Naive B cell (primary cell): ENCODE measurements at regions not wholly inside any gene's neighbourhood (a gene's known extent, or its start where the extent isn't known, plus 50 kb on each side); places are given as distances from the start of the nearest gene placed in this dataset.

Experiments
- ATAC-seq, 2 donors: fragments of 150-1000 bp; cut with Tn5 transposase; 2 replicates each; pipeline ENCODE4 v1.10.0; 2021; ENCODE audit warnings: low read depth in 2 of 2, mild to moderate bottlenecking in 2 of 2, moderate library complexity in 2 of 2
- DNase-seq: peaks from one replicate; pipeline ENCODE4 v3.0.0; 2022
- H3K27ac Mint-ChIP-seq, 6 donors: one replicate each; pipeline ENCODE4 v1.8.0; 2020 to 2022; ENCODE audit warnings: mild to moderate bottlenecking in 6 of 6, mixed read lengths in 6 of 6, moderate library complexity in 5 of 6, inconsistent platforms in 2 of 6
- H3K27me3 Mint-ChIP-seq, 3 donors: one replicate each; pipeline ENCODE4 v1.8.0; 2021 to 2022; ENCODE audit warnings: mixed read lengths in 3 of 3, mild to moderate bottlenecking in 1 of 3
- H3K36me3 Mint-ChIP-seq, 2 donors: one replicate each; pipeline ENCODE4 v1.8.0; 2020 to 2022; ENCODE audit warnings: mixed read lengths in 2 of 2, inconsistent platforms in 1 of 2, mild to moderate bottlenecking in 1 of 2
- H3K4me1 Mint-ChIP-seq, 3 donors: one replicate each; pipeline ENCODE4 v1.8.0; 2020 to 2022; ENCODE audit warnings: mixed read lengths in 3 of 3, inconsistent platforms in 1 of 3, mild to moderate bottlenecking in 1 of 3, moderate library complexity in 1 of 3
- H3K4me3 Mint-ChIP-seq, 8 donors: one replicate each; pipeline ENCODE4 v1.8.0; 2020 to 2022; ENCODE audit warnings: mild to moderate bottlenecking in 8 of 8, mixed read lengths in 8 of 8, moderate library complexity in 8 of 8, inconsistent platforms in 2 of 8
- H3K9me3 Mint-ChIP-seq, 7 donors: one replicate each; pipeline ENCODE4 v1.8.0; 2020 to 2022; ENCODE audit warnings: mixed read lengths in 7 of 7, mild to moderate bottlenecking in 5 of 7, inconsistent platforms in 2 of 7, moderate library complexity in 1 of 7

DNA sequence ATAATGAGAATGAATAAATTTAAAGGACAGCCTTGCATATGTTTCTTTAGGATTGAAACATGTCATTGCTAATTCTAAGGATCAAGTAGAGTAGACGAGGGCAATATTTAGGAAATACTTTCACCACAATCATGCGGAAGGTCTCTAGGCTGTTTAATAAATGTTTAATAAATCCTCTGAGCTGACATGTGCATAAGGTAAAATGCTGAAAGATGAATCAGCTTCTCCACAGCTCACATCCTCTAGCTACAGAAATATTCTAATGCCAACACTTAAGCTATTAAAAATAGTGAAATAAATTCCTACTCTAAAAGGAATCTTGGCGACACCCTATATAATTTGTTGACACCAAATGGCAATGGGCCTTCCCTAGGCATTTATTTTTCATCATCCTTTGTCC is 407.3 kb downstream of the TBL1XR1 start:
- Mint-ChIP-seq H3K36me3 (no peaks in the 10 kb centered on the region), H3K27ac (no peak overlapping the region), H3K9me3 (peaks cover 0 to 3% (median under 1%) of the 10 kb centered on the region in 7 donors), H3K27me3 (no peaks in the 10 kb centered on the region), H3K4me3 (no peak overlapping the region), H3K4me1 (no peaks in the 10 kb centered on the region)
- no peak for DNase-seq
- ATAC-seq: no peak

DNA sequence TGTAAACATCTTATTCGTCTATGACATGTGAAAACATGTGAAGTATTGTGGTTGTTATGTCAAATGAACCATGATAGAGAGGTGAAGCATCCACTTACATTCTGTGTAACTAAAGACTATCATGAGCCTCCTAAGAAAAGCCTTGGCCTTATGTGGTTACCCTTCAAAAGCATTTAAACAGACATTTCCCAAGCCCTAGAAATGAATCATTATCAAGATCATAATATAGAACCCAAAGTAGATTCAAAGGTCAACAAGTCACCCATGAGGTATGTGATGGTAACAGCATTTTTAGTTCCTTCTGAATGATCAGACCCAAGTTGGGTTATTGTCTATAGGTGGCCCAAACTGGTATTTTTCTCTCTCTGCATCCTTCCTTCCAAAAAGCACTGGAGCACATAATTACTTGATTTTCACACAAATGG is 408.0 kb downstream of the TBL1XR1 start:
- peaks cover 0 to 3% (median 1%) of the 10 kb centered on the region in 7 donors for H3K9me3 Mint-ChIP-seq
- no peaks in the 10 kb centered on the region for H3K4me1 Mint-ChIP-seq
- H3K36me3 Mint-ChIP-seq: no peaks in the 10 kb centered on the region
- no peaks in the 10 kb centered on the region for H3K27me3 Mint-ChIP-seq
- no peak for ATAC-seq
- H3K4me3 Mint-ChIP-seq: no peak overlapping the region
- DNase-seq: no peak
- no peak overlapping the region for H3K27ac Mint-ChIP-seq

DNA sequence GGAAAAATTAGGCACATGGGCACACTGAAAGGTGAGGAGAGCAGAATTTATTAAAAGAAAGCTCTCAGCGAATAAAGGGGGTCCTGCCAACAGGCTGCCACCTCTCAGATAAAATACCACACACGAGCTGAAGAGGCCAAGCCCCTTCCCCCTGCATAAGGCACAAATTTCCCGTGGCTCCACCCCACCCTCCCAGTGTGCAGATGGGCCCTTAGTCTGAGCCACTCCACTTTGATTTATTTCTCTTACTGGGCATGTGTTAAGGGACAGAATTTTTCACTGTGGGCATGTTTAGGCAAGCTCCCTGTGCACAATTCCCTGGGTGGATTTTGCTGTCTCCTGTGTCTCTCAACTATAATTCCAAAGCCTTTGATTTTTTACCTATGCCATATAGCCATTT is 409.8 kb downstream of the TBL1XR1 start:
- no peaks in the 10 kb centered on the region for H3K36me3 Mint-ChIP-seq
- no peaks in the 10 kb centered on the region for H3K27me3 Mint-ChIP-seq
- DNase-seq: no peak
- no peaks in the 10 kb centered on the region for H3K4me1 Mint-ChIP-seq
- H3K9me3 Mint-ChIP-seq: peaks cover 0 to 3% (median 1%) of the 10 kb centered on the region in 7 donors
- no peak for ATAC-seq
- H3K27ac Mint-ChIP-seq: no peak overlapping the region
- no peak overlapping the region for H3K4me3 Mint-ChIP-seq

DNA sequence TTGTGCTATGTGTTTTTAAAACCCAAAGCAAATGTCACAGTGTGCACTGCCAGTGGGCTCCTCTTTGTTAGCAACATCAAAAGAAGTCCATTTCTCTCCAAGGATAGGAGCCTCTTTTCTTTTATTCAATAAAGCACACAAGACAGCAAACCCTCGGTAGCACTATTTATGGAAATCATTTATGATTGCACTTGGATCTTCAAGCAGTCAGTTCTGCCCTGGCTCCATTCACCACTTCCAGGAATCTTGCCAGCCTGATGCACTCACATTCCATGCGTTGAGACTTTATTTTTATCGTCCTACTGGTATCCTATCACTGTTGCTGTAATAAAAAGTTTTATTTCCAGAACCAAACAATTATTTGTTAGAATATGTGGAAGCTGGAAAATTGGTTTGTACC is 412.1 kb downstream of the TBL1XR1 start:
- no peak overlapping the region for H3K27ac Mint-ChIP-seq
- DNase-seq (no peak), ATAC-seq (no peak)
- no peak overlapping the region for H3K4me3 Mint-ChIP-seq
- peaks cover 0 to 3% (median 1%) of the 10 kb centered on the region in 7 donors for H3K9me3 Mint-ChIP-seq
- no peaks in the 10 kb centered on the region for H3K4me1 Mint-ChIP-seq
- no peaks in the 10 kb centered on the region for H3K36me3 Mint-ChIP-seq
- no peaks in the 10 kb centered on the region for H3K27me3 Mint-ChIP-seq

DNA sequence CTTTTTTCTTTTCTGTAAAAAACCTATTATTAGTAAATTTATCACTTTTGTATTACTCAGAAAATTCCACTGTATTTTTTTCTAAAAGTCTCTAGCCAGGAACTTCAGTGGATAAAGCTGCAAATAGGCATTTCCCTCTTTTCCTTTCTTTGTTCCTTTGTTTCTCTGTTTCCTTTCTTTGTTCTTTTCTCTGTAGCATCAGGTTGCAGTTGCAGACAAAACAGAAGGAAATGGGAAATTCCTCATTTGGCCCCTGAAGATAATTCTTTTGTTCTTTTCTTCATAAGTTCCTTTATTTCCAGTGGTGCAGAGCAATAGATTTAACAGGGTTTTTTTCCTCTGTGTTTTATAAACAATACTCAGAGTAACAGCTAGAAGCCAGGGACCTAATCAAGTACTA is 416.5 kb downstream of the TBL1XR1 start:
- Mint-ChIP-seq H3K27me3 (no peaks in the 10 kb centered on the region), H3K27ac (no peak overlapping the region), H3K36me3 (no peaks in the 10 kb centered on the region), H3K9me3 (peaks cover 0 to 5% (median 0%) of the 10 kb centered on the region in 7 donors), H3K4me1 (no peaks in the 10 kb centered on the region), H3K4me3 (no peak overlapping the region)
- no peak for DNase-seq
- no peak for ATAC-seq

DNA sequence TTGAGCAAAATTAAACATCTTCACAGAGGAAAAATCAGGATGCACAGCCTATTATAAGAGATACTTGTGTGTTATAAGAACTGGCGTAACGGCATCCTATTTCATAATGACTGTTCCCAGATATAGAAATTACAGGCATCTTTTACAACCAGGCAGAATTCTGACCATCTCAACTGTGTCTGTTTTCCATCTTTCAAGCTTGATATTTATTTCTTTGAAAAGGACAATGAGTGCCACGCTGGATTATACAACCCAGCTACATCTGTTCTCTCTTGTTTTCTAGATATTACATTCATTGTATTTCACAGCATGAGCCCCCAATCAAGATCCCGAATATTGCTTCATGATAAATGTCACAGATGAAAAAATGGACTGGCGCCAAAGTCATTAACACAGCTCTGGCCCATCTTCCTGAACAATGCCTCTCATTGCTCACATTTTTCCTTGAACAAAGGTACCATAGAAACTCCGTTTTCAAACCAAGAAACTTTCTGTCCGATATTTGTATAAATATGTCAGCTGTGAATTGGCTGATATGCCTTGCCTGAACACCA is 420.6 kb downstream of the TBL1XR1 start:
- Mint-ChIP-seq H3K27me3 (no peaks in the 10 kb centered on the region), H3K4me1 (no peaks in the 10 kb centered on the region), H3K36me3 (peaks cover 0 to 15% of the 10 kb centered on the region in 2 donors), H3K27ac (no peak overlapping the region), H3K4me3 (no peak overlapping the region), H3K9me3 (peaks cover 10 to 34% (median 16%) of the 10 kb centered on the region in 7 donors)
- no peak for ATAC-seq
- DNase-seq: no peak

DNA sequence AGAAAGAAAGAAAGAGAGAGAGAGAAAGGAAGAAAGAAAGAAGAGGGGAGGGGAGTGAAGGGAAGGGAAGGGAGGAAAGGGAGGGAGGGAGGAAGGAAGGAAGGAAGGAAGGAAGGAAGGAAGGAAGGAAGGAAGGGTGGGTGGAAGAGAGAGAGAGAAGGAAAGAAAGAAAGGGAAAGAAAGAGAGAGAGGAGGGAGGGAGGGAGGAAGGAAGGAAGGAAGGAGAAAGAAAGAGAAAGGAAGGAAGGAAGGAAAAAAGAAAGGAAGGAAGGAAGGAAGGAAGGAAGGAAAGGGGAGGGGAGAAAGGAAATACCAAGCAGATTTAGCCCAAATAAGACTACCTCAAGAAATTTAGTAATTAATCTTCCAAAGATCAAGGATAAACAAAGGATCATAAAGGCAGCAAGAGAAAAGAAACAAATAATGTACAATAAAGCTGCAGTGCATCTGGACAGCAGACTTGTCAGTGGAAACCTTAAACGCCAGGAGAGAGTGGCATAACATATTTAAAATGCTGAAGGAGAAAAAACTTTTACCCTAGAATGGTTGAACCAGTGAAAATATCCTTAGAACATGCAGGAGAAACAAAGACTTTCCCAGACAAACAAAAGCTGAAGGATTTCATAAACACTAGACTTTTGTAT is 427.6 kb downstream of the TBL1XR1 start:
- Mint-ChIP-seq H3K4me3 (no peak overlapping the region), H3K4me1 (no peaks in the 10 kb centered on the region), H3K27ac (peak overlapping the region in 1 of 6 donors; percentile 64), H3K9me3 (peaks cover 13 to 30% (median 27%) of the 10 kb centered on the region in 7 donors), H3K27me3 (no peaks in the 10 kb centered on the region), H3K36me3 (peaks cover 0 to 11% of the 10 kb centered on the region in 2 donors)
- DNase-seq: no peak
- no peak for ATAC-seq

DNA sequence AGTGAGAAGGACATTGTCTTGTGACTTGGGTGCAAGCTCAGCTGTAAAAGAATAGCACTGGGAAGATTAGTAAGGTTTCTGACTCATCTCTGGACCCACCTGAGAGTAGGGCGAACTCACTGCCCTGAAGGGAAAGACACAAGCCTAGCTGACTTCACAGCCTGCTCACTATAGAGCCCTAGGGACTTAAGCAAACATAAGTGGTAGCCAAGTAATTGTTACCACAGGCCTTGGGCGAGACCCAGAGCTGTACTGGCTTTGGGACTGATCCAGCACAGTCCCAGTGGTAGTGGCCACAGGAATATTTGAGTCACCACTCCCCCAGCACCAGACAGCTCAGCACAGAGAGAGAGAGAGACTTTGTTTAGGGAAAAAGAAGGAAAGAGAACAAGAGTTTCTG is 429.9 kb downstream of the TBL1XR1 start:
- ATAC-seq: no peak
- Mint-ChIP-seq H3K4me3 (no peak overlapping the region), H3K4me1 (no peaks in the 10 kb centered on the region), H3K27ac (peak overlapping the region in 1 of 6 donors; percentile 73), H3K27me3 (no peaks in the 10 kb centered on the region), H3K9me3 (peaks cover 2 to 22% (median 10%) of the 10 kb centered on the region in 7 donors), H3K36me3 (no peaks in the 10 kb centered on the region)
- no peak for DNase-seq

DNA sequence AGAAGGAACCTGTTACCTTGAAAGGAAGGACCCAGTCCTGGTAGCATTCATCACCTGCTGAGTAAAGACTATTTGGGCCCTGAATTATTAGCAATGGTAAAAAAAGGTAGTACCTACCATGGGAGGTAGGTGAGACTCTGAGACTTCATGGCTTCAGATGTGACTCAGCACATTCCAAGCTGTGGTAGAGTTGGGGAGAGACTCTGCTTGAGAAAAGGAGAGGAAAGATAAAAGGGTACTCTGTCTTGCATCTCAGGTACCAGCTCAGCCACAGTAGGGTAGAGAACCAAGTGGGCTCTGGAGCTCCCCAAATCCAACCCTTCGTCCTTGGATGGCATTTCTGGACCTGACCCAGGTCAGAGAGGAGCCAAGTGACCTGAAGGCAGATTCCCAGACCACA is 430.4 kb downstream of the TBL1XR1 start:
- no peaks in the 10 kb centered on the region for H3K4me1 Mint-ChIP-seq
- no peak overlapping the region for H3K27ac Mint-ChIP-seq
- ATAC-seq: no peak
- H3K9me3 Mint-ChIP-seq: peaks cover 2 to 22% (median 9%) of the 10 kb centered on the region in 7 donors
- H3K36me3 Mint-ChIP-seq: no peaks in the 10 kb centered on the region
- H3K4me3 Mint-ChIP-seq: no peak overlapping the region
- DNase-seq: no peak
- H3K27me3 Mint-ChIP-seq: no peaks in the 10 kb centered on the region

DNA sequence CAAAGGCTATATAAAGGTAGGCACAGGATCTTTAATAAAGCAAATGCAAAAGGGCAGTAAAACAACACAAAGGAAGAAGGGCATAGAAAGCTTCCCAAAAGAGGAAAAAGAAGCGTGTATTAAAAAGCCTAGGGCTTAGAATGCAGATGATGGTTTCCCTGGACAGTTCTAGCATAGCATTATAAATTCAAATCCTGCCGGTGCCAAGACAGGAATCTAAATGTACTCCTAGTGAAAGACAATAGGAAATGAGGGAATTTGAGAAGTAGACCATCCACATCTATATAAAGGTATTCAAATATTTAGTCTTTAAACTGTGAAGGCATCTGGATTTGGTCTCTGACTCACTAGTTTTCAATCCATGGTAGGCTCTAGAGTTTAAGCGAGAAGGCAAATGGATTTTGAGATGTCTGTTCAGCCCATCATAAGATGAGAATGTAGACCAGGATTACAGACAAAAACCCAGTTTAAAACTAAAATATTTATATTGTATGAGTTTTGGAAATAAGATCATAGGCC is 431.8 kb downstream of the TBL1XR1 start:
- Mint-ChIP-seq H3K27me3 (no peaks in the 10 kb centered on the region), H3K36me3 (no peaks in the 10 kb centered on the region), H3K27ac (no peak overlapping the region), H3K4me3 (no peak overlapping the region), H3K9me3 (peaks cover 2 to 20% (median 9%) of the 10 kb centered on the region in 7 donors), H3K4me1 (no peaks in the 10 kb centered on the region)
- DNase-seq: no peak
- ATAC-seq: no peak

DNA sequence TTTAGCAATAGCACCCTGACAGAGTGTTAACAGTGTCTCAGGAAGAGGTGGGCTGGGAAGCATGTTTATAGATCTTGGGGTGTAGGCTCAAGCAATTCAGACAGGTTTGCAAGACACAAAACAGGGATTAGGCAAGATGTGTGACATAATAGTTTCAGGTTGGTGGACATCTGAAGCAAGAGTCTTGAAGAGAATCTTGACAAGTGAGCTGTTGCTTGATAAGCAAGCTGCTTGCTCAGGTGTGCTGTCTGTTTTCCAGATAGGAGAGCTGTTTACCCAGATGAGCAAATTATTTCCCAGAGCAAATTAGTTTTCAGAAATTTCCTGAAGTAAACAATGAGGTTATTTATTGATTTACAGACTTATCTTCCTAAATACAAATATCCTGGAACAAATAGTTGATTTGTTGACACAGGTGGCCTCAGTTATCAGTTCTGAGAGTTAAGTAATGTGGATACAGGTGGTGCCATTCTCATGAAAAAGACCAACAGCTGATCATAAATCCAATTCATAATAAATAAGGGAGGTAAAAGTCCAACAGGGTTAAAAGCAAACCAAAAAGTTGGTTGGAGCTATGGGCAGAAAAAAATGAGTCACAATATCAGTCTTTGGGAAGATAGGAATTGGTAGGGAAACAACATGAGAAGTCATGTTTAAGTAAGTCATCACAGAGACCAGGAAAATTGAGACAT is 437.3 kb downstream of the TBL1XR1 start:
- H3K9me3 Mint-ChIP-seq: peaks cover 0 to 5% (median 0%) of the 10 kb centered on the region in 7 donors
- no peak for DNase-seq
- H3K27me3 Mint-ChIP-seq: no peaks in the 10 kb centered on the region
- no peak for ATAC-seq
- no peak overlapping the region for H3K4me3 Mint-ChIP-seq
- no peaks in the 10 kb centered on the region for H3K4me1 Mint-ChIP-seq
- no peaks in the 10 kb centered on the region for H3K36me3 Mint-ChIP-seq
- H3K27ac Mint-ChIP-seq: no peak overlapping the region

DNA sequence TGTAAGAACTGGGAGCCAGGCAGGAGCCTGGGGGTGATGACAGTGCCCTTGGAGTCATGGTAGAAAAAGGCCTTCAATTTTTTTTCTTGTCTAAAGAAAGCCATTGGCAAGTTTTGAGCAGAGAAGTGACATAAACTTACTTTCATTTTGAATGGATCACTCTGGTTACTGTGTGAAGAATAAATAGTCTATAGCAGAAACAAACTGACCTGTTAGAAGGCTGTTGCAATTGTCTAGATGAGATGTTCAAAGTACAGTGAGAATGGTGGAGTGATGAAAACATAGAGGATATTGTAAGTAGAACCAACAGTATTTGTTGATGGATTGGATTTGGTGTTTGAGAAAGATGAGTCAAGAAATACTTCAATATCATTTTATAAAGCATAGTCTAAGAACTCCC is 439.9 kb downstream of the TBL1XR1 start:
- H3K9me3 Mint-ChIP-seq: peaks cover 0 to 4% (median 0%) of the 10 kb centered on the region in 7 donors
- no peaks in the 10 kb centered on the region for H3K27me3 Mint-ChIP-seq
- ATAC-seq (no peak), DNase-seq (no peak)
- H3K4me1 Mint-ChIP-seq: no peaks in the 10 kb centered on the region
- H3K4me3 Mint-ChIP-seq: no peak overlapping the region
- H3K27ac Mint-ChIP-seq: no peak overlapping the region
- no peaks in the 10 kb centered on the region for H3K36me3 Mint-ChIP-seq

DNA sequence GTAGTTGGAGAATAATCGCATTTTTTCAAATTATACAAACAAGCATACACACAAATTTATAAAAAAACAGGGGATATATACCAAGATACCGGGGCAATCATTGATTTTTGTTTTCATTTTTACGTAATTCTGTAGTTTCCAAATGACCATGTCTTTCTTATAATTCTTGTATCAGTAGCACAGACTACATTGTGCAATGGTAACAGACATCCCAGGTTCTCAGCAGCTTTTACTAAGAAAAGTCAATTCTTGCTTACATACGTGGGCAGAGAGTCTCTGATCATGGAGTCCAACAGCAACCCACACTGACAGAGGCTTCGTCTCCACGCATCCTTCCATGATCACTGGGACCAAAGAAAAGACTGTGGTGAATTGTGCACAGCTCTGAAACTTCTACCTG is 441.3 kb downstream of the TBL1XR1 start:
- Mint-ChIP-seq H3K9me3 (peaks cover 0 to 15% (median 2%) of the 10 kb centered on the region in 7 donors), H3K27me3 (no peaks in the 10 kb centered on the region), H3K27ac (no peak overlapping the region), H3K36me3 (peaks cover 0 to 10% of the 10 kb centered on the region in 2 donors), H3K4me3 (no peak overlapping the region), H3K4me1 (peaks cover 0 to 1% (median 0%) of the 10 kb centered on the region in 3 donors)
- ATAC-seq: no peak
- DNase-seq: no peak

DNA sequence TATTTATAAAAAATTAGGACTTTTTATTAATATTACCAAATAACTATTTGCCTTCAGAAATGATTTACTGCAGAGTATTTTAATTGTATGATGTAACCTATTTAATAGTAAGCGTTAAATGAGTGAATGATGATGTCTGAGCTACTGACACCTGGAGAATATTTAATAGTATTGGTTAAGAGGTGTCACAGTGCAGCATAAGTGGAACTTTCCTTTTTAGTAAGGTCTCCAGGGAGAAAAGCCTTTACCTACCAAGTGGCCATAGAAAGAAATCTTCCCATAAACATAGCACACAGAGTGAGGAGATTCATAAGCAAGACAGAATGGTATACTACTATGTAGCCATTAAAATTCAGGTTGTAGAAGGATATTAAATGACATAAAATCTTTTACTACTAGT is 441.7 kb downstream of the TBL1XR1 start:
- Mint-ChIP-seq H3K4me1 (peaks cover 0 to 1% (median 0%) of the 10 kb centered on the region in 3 donors), H3K27ac (no peak overlapping the region), H3K27me3 (no peaks in the 10 kb centered on the region), H3K4me3 (no peak overlapping the region), H3K36me3 (peaks cover 0 to 10% of the 10 kb centered on the region in 2 donors), H3K9me3 (peaks cover 0 to 15% (median 2%) of the 10 kb centered on the region in 7 donors)
- ATAC-seq: no peak
- no peak for DNase-seq
